ACC112 (cell line): ENCODE measurements at regions not wholly inside any gene's neighbourhood (a gene's known extent, or its start where the extent isn't known, plus 50 kb on each side); places are given as distances from the start of the nearest gene placed in this dataset.
A peak's percentile ranks its signal among the peaks of the same experiment; 100 is the strongest.
"Not testable (repeated sequence)": the region's sequence is repeated elsewhere in the genome, so short reads cannot be mapped to it uniquely, and the experiment has no call there.

ENCODE experiments used
- H2AFZ ChIP-seq: fragments of 200-600 bp; sonication (generic); one replicate; pipeline ENCODE4 v1.6.0; 2017; ENCODE audit warnings: antibody characterized with exemption, low read length; ENCODE audit not compliant: unreplicated experiment
- H3K27ac ChIP-seq: fragments of 200-600 bp; sonication (generic); 2 replicates; pipeline ENCODE4 v1.5.1; 2014; ENCODE audit warnings: low read depth, mild to moderate bottlenecking, antibody characterized with exemption, low read length, moderate library complexity
- H3K27me3 ChIP-seq: fragments of 200-600 bp; sonication (generic); 2 replicates; pipeline ENCODE4 v1.6.1; 2014; ENCODE audit warnings: mild to moderate bottlenecking, antibody characterized with exemption, low read length, moderate library complexity, mixed read lengths; ENCODE audit not compliant: insufficient read depth
- H3K36me3 ChIP-seq: fragments of 200-600 bp; sonication (generic); 2 replicates; pipeline ENCODE4 v1.6.1; 2016; ENCODE audit warnings: mild to moderate bottlenecking, antibody characterized with exemption, low read length, moderate library complexity, mixed read lengths; ENCODE audit not compliant: insufficient read depth
- H3K4me1 ChIP-seq: fragments of 200-600 bp; sonication (generic); one replicate; pipeline ENCODE4 v1.6.1; 2016; ENCODE audit warnings: low read length, mixed read lengths; ENCODE audit not compliant: insufficient read depth, unreplicated experiment, control insufficient read depth
- H3K4me3 ChIP-seq: fragments of 200-600 bp; sonication (generic); 2 replicates; pipeline ENCODE4 v1.5.1; 2014; ENCODE audit warnings: mild to moderate bottlenecking, low read depth, low read length
- H3K79me2 ChIP-seq: fragments of 200-600 bp; sonication (generic); one replicate; pipeline ENCODE4 v1.6.0; 2016; ENCODE audit warnings: low read length; ENCODE audit not compliant: control insufficient read depth, unreplicated experiment, insufficient read depth

GRCh38 chr5:96529559-96529958, 96.5 kb upstream of the PCSK1 start:
- Histone ChIP-seq H3K79me2 (no peaks in the 10 kb centered on the region), H3K27ac (no peak overlapping the region), H3K4me3 (no peak overlapping the region), H3K27me3 (no peaks in the 10 kb centered on the region), H2AFZ (peak overlapping the region; percentile 1), H3K36me3 (no peaks in the 10 kb centered on the region), H3K4me1 (peaks cover 14% of the 10 kb centered on the region)

GRCh38 chr5:96530901-96531300, 97.9 kb upstream of the PCSK1 start:
- peaks cover 14% of the 10 kb centered on the region for H3K4me1 ChIP-seq
- H3K79me2 ChIP-seq = no peaks in the 10 kb centered on the region
- no peaks in the 10 kb centered on the region for H3K27me3 ChIP-seq
- no peak overlapping the region for H3K4me3 ChIP-seq
- H3K36me3 ChIP-seq = no peaks in the 10 kb centered on the region
- no peak overlapping the region for H3K27ac ChIP-seq
- no peak overlapping the region for H2AFZ ChIP-seq

GRCh38 chr5:96533371-96533770, 100.3 kb upstream of the PCSK1 start:
- Histone ChIP-seq H3K27ac (no peak overlapping the region), H2AFZ (no peak overlapping the region), H3K27me3 (no peaks in the 10 kb centered on the region), H3K4me3 (no peak overlapping the region), H3K36me3 (no peaks in the 10 kb centered on the region), H3K4me1 (peaks cover 36% of the 10 kb centered on the region), H3K79me2 (no peaks in the 10 kb centered on the region)

GRCh38 chr5:96537386-96537785, 104.3 kb upstream of the PCSK1 start:
- H3K79me2 ChIP-seq = no peaks in the 10 kb centered on the region
- peak overlapping the region; percentile 90 for H3K27ac ChIP-seq
- no peak overlapping the region; the same call in 1 of the 2 replicates for H3K4me3 ChIP-seq
- H3K27me3 ChIP-seq = no peaks in the 10 kb centered on the region
- H3K36me3 ChIP-seq = no peaks in the 10 kb centered on the region
- H2AFZ ChIP-seq = peak overlapping the region; percentile 41
- peaks cover 34% of the 10 kb centered on the region for H3K4me1 ChIP-seq

- Histone ChIP-seq H3K4me3 (peak overlapping the region; percentile 28; the same call in 1 of the 2 replicates), H2AFZ (no peak overlapping the region), H3K79me2 (no peaks in the 10 kb centered on the region), H3K4me1 (peaks cover 34% of the 10 kb centered on the region), H3K27me3 (no peaks in the 10 kb centered on the region), H3K36me3 (no peaks in the 10 kb centered on the region), H3K27ac (peak overlapping the region; percentile 90)
These were observed 105.8 kb upstream of the PCSK1 start for GRCh38 chr5:96538808-96539250.

- no peak overlapping the region for H3K4me3 ChIP-seq
- no peaks in the 10 kb centered on the region for H3K36me3 ChIP-seq
- H3K79me2 ChIP-seq = no peaks in the 10 kb centered on the region
- H3K27ac ChIP-seq = no peak overlapping the region
- H3K27me3 ChIP-seq = no peaks in the 10 kb centered on the region
- no peak overlapping the region for H2AFZ ChIP-seq
- H3K4me1 ChIP-seq = no peaks in the 10 kb centered on the region
These were observed 113.1 kb upstream of the PCSK1 start for GRCh38 chr5:96546120-96546519.

GRCh38 chr5:96547486-96547885, 114.4 kb upstream of the PCSK1 start:
- no peaks in the 10 kb centered on the region for H3K79me2 ChIP-seq
- no peaks in the 10 kb centered on the region for H3K27me3 ChIP-seq
- H2AFZ ChIP-seq = no peak overlapping the region
- H3K36me3 ChIP-seq = no peaks in the 10 kb centered on the region
- H3K4me3 ChIP-seq = no peak overlapping the region
- H3K27ac ChIP-seq = no peak overlapping the region
- no peaks in the 10 kb centered on the region for H3K4me1 ChIP-seq

GRCh38 chr5:96548905-96549304, 113.3 kb upstream of the CAST start:
- no peaks in the 10 kb centered on the region for H3K4me1 ChIP-seq
- no peak overlapping the region for H2AFZ ChIP-seq
- H3K4me3 ChIP-seq = no peak overlapping the region
- no peaks in the 10 kb centered on the region for H3K79me2 ChIP-seq
- no peak overlapping the region for H3K27ac ChIP-seq
- no peaks in the 10 kb centered on the region for H3K27me3 ChIP-seq
- no peaks in the 10 kb centered on the region for H3K36me3 ChIP-seq

GRCh38 chr5:96560857-96561256, 101.3 kb upstream of the CAST start:
- H3K4me3 ChIP-seq, H3K79me2 ChIP-seq, H3K27ac ChIP-seq, H3K36me3 ChIP-seq, H2AFZ ChIP-seq, H3K27me3 ChIP-seq: not testable (repeated sequence)
- peaks cover 20% of the 10 kb centered on the region for H3K4me1 ChIP-seq

- Histone ChIP-seq H3K4me1 (peaks cover 38% of the 10 kb centered on the region), H2AFZ (no peak overlapping the region), H3K4me3 (no peak overlapping the region; the same call in 1 of the 2 replicates), H3K36me3 (peaks cover 8% of the 10 kb centered on the region; the same call in 1 of the 2 replicates), H3K27me3 (no peaks in the 10 kb centered on the region), H3K79me2 (no peaks in the 10 kb centered on the region), H3K27ac (peak overlapping the region; percentile 85)
These were observed 99.6 kb upstream of the CAST start for GRCh38 chr5:96562614-96563013.

- peaks cover 8% of the 10 kb centered on the region; the same call in 1 of the 2 replicates for H3K36me3 ChIP-seq
- no peaks in the 10 kb centered on the region for H3K27me3 ChIP-seq
- no peak overlapping the region for H3K27ac ChIP-seq
- peaks cover 39% of the 10 kb centered on the region for H3K4me1 ChIP-seq
- no peak overlapping the region; the same call in 1 of the 2 replicates for H3K4me3 ChIP-seq
- no peaks in the 10 kb centered on the region for H3K79me2 ChIP-seq
- H2AFZ ChIP-seq = no peak overlapping the region
These were observed 98.4 kb upstream of the CAST start for GRCh38 chr5:96563816-96564215.
